Endothelial cell of umbilical vein (primary cell): ENCODE measurements at regions not wholly inside any gene's neighbourhood (a gene's known extent, or its start where the extent isn't known, plus 50 kb on each side); places are given as distances from the start of the nearest gene placed in this dataset.
"Not testable (repeated sequence)": the region's sequence is repeated elsewhere in the genome, so short reads cannot be mapped to it uniquely, and the experiment has no call there.

ENCODE experiments used
- BruUV-seq: library from RNA; stranded (reverse); fragments of 400-500 nt; replicated peaks from 2 replicates; lab custom pipeline; 2021; lab: Mats Ljungman, UMichigan
- CTCF ChIA-PET: fragments of 300-600, 350-600 bp; sonication (Branson Sonifier 250); formaldehyde crosslinking; loops from one replicate; lab custom pipeline; 2021; ENCODE audit warnings: antibody characterized with exemption, inconsistent platforms; lab: Charles Lee
- POLR2A ChIA-PET: fragments of 300-600, 350-600 bp; sonication (Branson Sonifier 250); formaldehyde crosslinking; loops from one replicate; lab custom pipeline; 2021; ENCODE audit warnings: antibody characterized with exemption, inconsistent platforms; lab: Charles Lee
- DNase-seq: peaks from one replicate; pipeline ENCODE4 v3.0.0-alpha.2; 2011; ENCODE audit warnings: low read depth, low spot score
- FAIRE-seq: peaks from 2 replicates; lab custom pipeline; 2011; peaks lifted over from hg19 to GRCh38; lab: Jason Lieb, UNC
- H2AFZ ChIP-seq: 2 replicates; pipeline ENCODE4 v1.6.0; 2012; ENCODE audit warnings: low read depth, low read length, control low read depth, inconsistent platforms
- H3K27ac ChIP-seq: 2 replicates; pipeline ENCODE4 v1.5.1; 2011; ENCODE audit warnings: low read depth, mild to moderate bottlenecking, control low read depth, low read length, moderate library complexity; ENCODE audit not compliant: insufficient read depth
- H3K27me3 ChIP-seq, 2 experiments: 2 replicates each; pipeline versions ENCODE4 v1.6.0 to v1.6.1; 2011; ENCODE audit warnings: low read length in 2 of 2, mixed read lengths in 1 of 2; ENCODE audit not compliant: control insufficient read depth in 2 of 2, insufficient read depth in 2 of 2
- H3K36me3 ChIP-seq, 2 experiments: 2 replicates in 1 of 2; 3 replicates in 1 of 2; pipeline ENCODE4 v1.5.1; 2011; ENCODE audit warnings: low read length in 2 of 2, mild to moderate bottlenecking in 1 of 2, moderate library complexity in 1 of 2; ENCODE audit not compliant: control insufficient read depth in 2 of 2, insufficient read depth in 2 of 2; ENCODE audit errors: extremely low read depth in 1 of 2
- H3K4me1 ChIP-seq: 3 replicates; pipeline ENCODE4 v1.5.1; 2011; ENCODE audit warnings: mild to moderate bottlenecking, low read length; ENCODE audit not compliant: control insufficient read depth, insufficient read depth; ENCODE audit errors: extremely low read depth
- H3K4me2 ChIP-seq: 2 replicates; pipeline ENCODE4 v1.6.1; 2011; ENCODE audit warnings: low read length, control low read depth, mixed read lengths; ENCODE audit not compliant: insufficient read depth
- H3K4me3 ChIP-seq, 3 experiments: fragments of 200-600 bp in 1 of 3; sonication (generic), shearing (Covaris generic) in 1 of 3; replicated peaks in 1 of 3; 2 replicates each; pipeline ENCODE4 v1.5.1; 2011 to 2016; ENCODE audit warnings: control low read depth in 3 of 3, low read length in 3 of 3, mild to moderate bottlenecking in 2 of 3, inconsistent platforms in 1 of 3, low read depth in 1 of 3, moderate library complexity in 1 of 3; ENCODE audit not compliant: insufficient read depth in 1 of 3
- H3K79me2 ChIP-seq: 2 replicates; pipeline ENCODE4 v1.6.0; 2012; ENCODE audit warnings: low read length, inconsistent platforms; ENCODE audit not compliant: control insufficient read depth, insufficient read depth
- H3K9ac ChIP-seq: replicated peaks from 2 replicates; pipeline ENCODE3; 2011; ENCODE audit warnings: low read length, control low read depth; ENCODE audit not compliant: insufficient read depth; ENCODE audit errors: extremely low read depth
- H3K9me1 ChIP-seq: replicated peaks from 3 replicates; pipeline ENCODE4 v1.6.0; 2011; ENCODE audit warnings: mild to moderate bottlenecking, low read length; ENCODE audit not compliant: control insufficient read depth, insufficient read depth; ENCODE audit errors: extremely low read depth
- H3K9me3 ChIP-seq: replicated peaks from 2 replicates; pipeline ENCODE4 v1.5.1; 2012; ENCODE audit warnings: low read length, inconsistent platforms; ENCODE audit not compliant: control insufficient read depth, insufficient read depth
- H4K20me1 ChIP-seq: replicated peaks from 2 replicates; pipeline ENCODE3; 2011; ENCODE audit warnings: mild to moderate bottlenecking, low read length; ENCODE audit not compliant: control insufficient read depth, insufficient read depth; ENCODE audit errors: extremely low read depth
- CTCF ChIP-seq, 2 donors: IDR thresholded peaks; 1 replicate in 1 of 2; 2 replicates in 1 of 2; pipeline ENCODE4 v1.5.1; 2011; ENCODE audit warnings: low read length in 2 of 2, mild to moderate bottlenecking in 2 of 2, moderate library complexity in 2 of 2, control low read depth in 1 of 2, inconsistent platforms in 1 of 2, low read depth in 1 of 2; ENCODE audit not compliant: insufficient read depth in 1 of 2; ENCODE audit errors: extremely low read depth in 1 of 2
- EZH2 ChIP-seq: IDR thresholded peaks from 2 replicates; pipeline ENCODE4 v1.6.1; 2012; ENCODE audit warnings: borderline replicate concordance, low read depth, mild to moderate bottlenecking, moderate library complexity, low read length, inconsistent platforms; ENCODE audit not compliant: severe bottlenecking
- FOS ChIP-seq: IDR thresholded peaks from 2 replicates; pipeline ENCODE4 v1.6.1; 2011; ENCODE audit warnings: mild to moderate bottlenecking, low read length, moderate library complexity, borderline replicate concordance; ENCODE audit not compliant: insufficient read depth
- GATA2 ChIP-seq: IDR thresholded peaks from 2 replicates; pipeline ENCODE4 v1.7.0; 2011; ENCODE audit warnings: low read depth, mild to moderate bottlenecking, moderate library complexity, mixed read lengths, low read length; ENCODE audit not compliant: insufficient read length, insufficient read depth
- JUN ChIP-seq: IDR thresholded peaks from 2 replicates; pipeline ENCODE4 v1.6.1; 2011; ENCODE audit warnings: borderline replicate concordance, low read depth; ENCODE audit not compliant: insufficient read length, insufficient read depth
- MYC ChIP-seq: IDR thresholded peaks from one replicate; pipeline ENCODE4 v1.6.1; 2011; ENCODE audit warnings: mild to moderate bottlenecking, low read depth, low read length
- POLR2A ChIP-seq: IDR thresholded peaks from 2 replicates; pipeline ENCODE4 v1.6.1; 2012; ENCODE audit warnings: low read depth, mild to moderate bottlenecking, control low read depth, low read length
- POLR2AphosphoS5 ChIP-seq: IDR thresholded peaks from 2 replicates; pipeline ENCODE4 v1.6.1; 2012; ENCODE audit warnings: low read depth, mild to moderate bottlenecking, control low read depth, low read length, moderate library complexity; ENCODE audit not compliant: insufficient read depth
- dilution Hi-C: fragments of 300-500 bp; cut with MboI; formaldehyde crosslinking; loops from one replicate; pipeline ENCODE4 v1.15.0; 2019; ENCODE audit warnings: low sequenced_read_pairs; ENCODE audit not compliant: extremely low pct_ligation_motif_present
- intact Hi-C: fragments of 100-400 bp; cut with micrococcal nuclease; formaldehyde crosslinking; loops from one replicate; pipeline ENCODE4 v1.10.0; 2022
- TF ChIP-seq, protein P1 (sequence below): IDR thresholded peaks from 2 replicates; pipeline ENCODE4 v1.6.1; 2011; ENCODE audit not compliant: insufficient read depth, insufficient read length

DNA sequence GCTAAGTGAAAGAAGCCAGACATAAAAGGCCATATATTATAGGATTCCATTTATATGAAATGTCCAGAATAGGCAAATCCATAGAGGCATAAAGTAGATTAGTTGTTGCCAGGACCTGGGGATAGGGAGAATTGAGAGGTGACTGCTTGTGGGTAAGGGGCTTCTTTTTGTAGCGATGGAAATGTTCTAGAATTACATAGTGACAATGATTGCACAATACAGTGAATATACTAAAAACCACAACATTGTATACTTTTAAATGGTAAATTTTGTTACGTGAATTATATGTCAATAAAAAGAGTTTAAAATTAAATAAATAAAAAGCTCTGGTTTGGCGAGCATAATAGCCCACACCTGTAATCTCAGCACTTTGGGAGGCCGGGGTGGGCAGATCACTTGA, 486.8 kb downstream of the KLF12 start:
- ChIA-PET POLR2A (no interaction called here), CTCF (no interaction called here)
- Histone ChIP-seq H3K9me3 (no peaks in the 10 kb centered on the region), H3K79me2 (no peaks in the 10 kb centered on the region), H2AFZ (no peak overlapping the region), H3K4me2 (no peak overlapping the region), H4K20me1 (no peaks in the 10 kb centered on the region), H3K27ac (no peak overlapping the region), H3K9ac (no peak overlapping the region), H3K4me3 (no peak overlapping the region), H3K4me1 (no peaks in the 10 kb centered on the region), H3K36me3 (no peaks in the 10 kb centered on the region), H3K27me3 (no peaks in the 10 kb centered on the region), H3K9me1 (no peaks in the 10 kb centered on the region)
- DNase-seq: no peak
- TF ChIP-seq CTCF (IDR thresholded peaks at IDR 0.05; ENCODE audit: extremely low read depth in 1 of 2, insufficient read depth in 1 of 2, low read depth in 1 of 2, low read length in 2 of 2) (no peak), MYC (no peak), GATA2 (no peak), POLR2A (no peak), POLR2AphosphoS5 (no peak), FOS (no peak), EZH2 (no peak), JUN (no peak)
- TF ChIP-seq, protein P1, sequence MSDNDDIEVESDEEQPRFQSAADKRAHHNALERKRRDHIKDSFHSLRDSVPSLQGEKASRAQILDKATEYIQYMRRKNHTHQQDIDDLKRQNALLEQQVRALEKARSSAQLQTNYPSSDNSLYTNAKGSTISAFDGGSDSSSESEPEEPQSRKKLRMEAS: no peak
- FAIRE-seq: no peak
- intact Hi-C loops (no loop called here), dilution Hi-C loops (no loop called here)
- BruUV-seq: no TSS peak

- H3K4me1 ChIP-seq, POLR2A ChIA-PET, H3K27ac ChIP-seq, H3K9me1 ChIP-seq, H3K9ac ChIP-seq, H2AFZ ChIP-seq, H3K36me3 ChIP-seq, H4K20me1 ChIP-seq, CTCF ChIA-PET, H3K4me2 ChIP-seq, BruUV-seq, FAIRE-seq, H3K79me2 ChIP-seq, H3K27me3 ChIP-seq, intact Hi-C loops, H3K9me3 ChIP-seq, H3K4me3 ChIP-seq, DNase-seq, dilution Hi-C loops: not testable (repeated sequence)
Observed at GRCh38 chr13:73640476-73641179, 493.6 kb downstream of the KLF12 start.
